Right lobe of liver (tissue), 4 donors: ENCODE measurements at regions not wholly inside any gene's neighbourhood (a gene's known extent, or its start where the extent isn't known, plus 50 kb on each side); places are given as distances from the start of the nearest gene placed in this dataset.

Source experiments
- POLR2A ChIP-seq: fragments of 450-650 bp; IDR thresholded peaks from one replicate; pipeline ENCODE4 v1.6.1; 2017; ENCODE audit warnings: antibody characterized with exemption, mild to moderate bottlenecking
- TF ChIP-seq, protein P1 (sequence below), 4 donors: fragments of 200-600 bp in 3 of 4; fragments of 450-650 bp in 1 of 4; IDR thresholded peaks; one replicate each; pipeline versions ENCODE4 v1.5.1 to v1.8.0; 2016 to 2022; ENCODE audit warnings: antibody characterized with exemption in 4 of 4, mild to moderate bottlenecking in 2 of 4
- donor health status: DM: no; HTN: no; CAD: no.
- donor health status: DM: no; HTN: no; CAD: no.
- donor health status: DM: no; HTN: yes; CAD: no.

DNA sequence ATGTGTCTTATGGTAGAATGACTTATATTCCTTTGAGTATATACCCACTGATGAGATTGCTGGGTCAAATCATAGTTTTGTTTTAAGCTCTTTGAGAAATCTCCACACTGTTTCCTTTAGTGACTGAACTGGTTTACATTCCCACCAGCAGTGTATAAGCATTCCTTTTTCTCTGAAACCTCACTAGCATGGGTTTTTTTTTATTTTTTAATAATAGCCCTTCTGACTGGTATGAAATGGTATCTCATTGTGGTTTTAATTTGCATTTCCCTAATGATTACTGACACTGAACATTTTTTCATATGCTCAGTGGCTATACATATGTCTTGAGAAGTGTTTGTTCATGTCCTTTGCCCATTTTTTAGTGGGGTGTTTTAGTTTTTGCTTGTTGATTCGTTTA, 494.3 kb downstream of the SQOR start:
- TF ChIP-seq, protein P1, sequence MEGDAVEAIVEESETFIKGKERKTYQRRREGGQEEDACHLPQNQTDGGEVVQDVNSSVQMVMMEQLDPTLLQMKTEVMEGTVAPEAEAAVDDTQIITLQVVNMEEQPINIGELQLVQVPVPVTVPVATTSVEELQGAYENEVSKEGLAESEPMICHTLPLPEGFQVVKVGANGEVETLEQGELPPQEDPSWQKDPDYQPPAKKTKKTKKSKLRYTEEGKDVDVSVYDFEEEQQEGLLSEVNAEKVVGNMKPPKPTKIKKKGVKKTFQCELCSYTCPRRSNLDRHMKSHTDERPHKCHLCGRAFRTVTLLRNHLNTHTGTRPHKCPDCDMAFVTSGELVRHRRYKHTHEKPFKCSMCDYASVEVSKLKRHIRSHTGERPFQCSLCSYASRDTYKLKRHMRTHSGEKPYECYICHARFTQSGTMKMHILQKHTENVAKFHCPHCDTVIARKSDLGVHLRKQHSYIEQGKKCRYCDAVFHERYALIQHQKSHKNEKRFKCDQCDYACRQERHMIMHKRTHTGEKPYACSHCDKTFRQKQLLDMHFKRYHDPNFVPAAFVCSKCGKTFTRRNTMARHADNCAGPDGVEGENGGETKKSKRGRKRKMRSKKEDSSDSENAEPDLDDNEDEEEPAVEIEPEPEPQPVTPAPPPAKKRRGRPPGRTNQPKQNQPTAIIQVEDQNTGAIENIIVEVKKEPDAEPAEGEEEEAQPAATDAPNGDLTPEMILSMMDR (IDR thresholded peaks at IDR 0.05), result no peak
- no peak for TF ChIP-seq POLR2A
